ENCODE measurements at regions not wholly inside any gene's neighbourhood (a gene's known extent, or its start where the extent isn't known, plus 50 kb on each side); places are given as distances from the start of the nearest gene placed in this dataset.
"Not testable (repeated sequence)": the region's sequence is repeated elsewhere in the genome, so short reads cannot be mapped to it uniquely, and the experiment has no call there.

DNA sequence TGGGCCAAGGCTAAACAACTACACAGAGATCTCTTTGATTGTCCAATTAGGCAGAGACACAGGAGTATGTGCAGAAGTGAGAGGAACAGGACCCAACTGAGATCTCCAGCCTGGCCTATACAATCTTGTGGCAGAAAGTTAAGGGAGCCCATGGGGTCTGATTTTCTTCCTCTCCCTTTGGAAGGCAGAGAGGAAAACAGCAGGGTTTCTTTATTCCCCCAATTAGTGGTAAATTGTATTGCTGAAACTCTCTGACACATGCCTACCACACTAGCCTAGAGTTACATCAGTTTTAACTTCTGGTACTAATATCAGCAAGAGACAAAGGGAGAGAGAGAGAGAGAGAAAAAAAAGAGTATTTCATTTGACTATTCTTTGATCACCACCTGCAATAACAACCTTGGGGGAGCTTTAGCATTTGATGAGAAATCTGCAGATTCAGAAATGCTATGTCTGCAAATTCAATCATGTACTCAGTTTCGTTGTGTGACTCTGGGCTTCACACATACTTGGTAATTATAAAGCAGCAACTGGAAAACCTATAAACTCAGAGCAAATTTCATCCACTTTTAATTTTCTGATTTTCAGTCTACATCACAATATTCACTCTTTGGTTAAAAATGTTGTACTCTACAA, 260.3 kb upstream of the SPTLC3 start:
- H3K27me3 ChIP-seq (ENCODE audit: control insufficient read depth in 2 of 2, insufficient read depth in 2 of 2, low read length in 2 of 2) = no peaks in the 10 kb centered on the region
- H3K36me3 ChIP-seq (replicated peaks in 1 of 2; ENCODE audit: control insufficient read depth in 1 of 2, insufficient read depth in 2 of 2, low read length in 2 of 2) = no peaks in the 10 kb centered on the region
- no peaks in the 10 kb centered on the region for H3K4me1 ChIP-seq (ENCODE audit: control insufficient read depth in 1 of 2, insufficient read depth in 2 of 2, low read length in 2 of 2)
- no peaks in the 10 kb centered on the region for H3K9me3 ChIP-seq (replicated peaks in 1 of 2; ENCODE audit: control insufficient read depth in 1 of 2, insufficient read depth in 1 of 2, low read length in 2 of 2)
- intact Hi-C loops (cut with micrococcal nuclease) = no loop called here
- no peaks in the 10 kb centered on the region for H3K4me1 Mint-ChIP-seq
- H4K20me1 ChIP-seq (ENCODE audit: insufficient read depth, low read length) = no peaks in the 10 kb centered on the region
- no peak overlapping the region for H3K4me3 ChIP-seq (replicated peaks in 1 of 3; ENCODE audit: low read depth in 2 of 3, low read length in 3 of 3)
- H3K4me3 Mint-ChIP-seq = no peak overlapping the region
- H3K27ac ChIP-seq (ENCODE audit: low read depth in 1 of 2, low read length in 2 of 2) = no peak overlapping the region
- no peaks in the 10 kb centered on the region for H3K79me2 ChIP-seq (ENCODE audit: insufficient read depth, low read length)
- no peak for DNase-seq
- no peak overlapping the region for H2AFZ ChIP-seq (ENCODE audit: insufficient read depth, low read depth, low read length, poor library complexity, severe bottlenecking)
- H3K9me3 Mint-ChIP-seq = peaks cover 0 to 6% (median 4%) of the 10 kb centered on the region in 7 donors
- WGBS (ENCODE audit: insufficient coverage) = no CpG with 5 or more reads among the region's 1 CpG
- no peak overlapping the region for H3K9ac ChIP-seq (ENCODE audit: insufficient read depth, low read length, poor library complexity, severe bottlenecking)
- H3K4me2 ChIP-seq (replicated peaks; ENCODE audit: extremely low read depth, low read length, poor library complexity, severe bottlenecking) = no peak overlapping the region
- no peak overlapping the region for H3K27ac Mint-ChIP-seq
- TF ChIP-seq, protein P1, sequence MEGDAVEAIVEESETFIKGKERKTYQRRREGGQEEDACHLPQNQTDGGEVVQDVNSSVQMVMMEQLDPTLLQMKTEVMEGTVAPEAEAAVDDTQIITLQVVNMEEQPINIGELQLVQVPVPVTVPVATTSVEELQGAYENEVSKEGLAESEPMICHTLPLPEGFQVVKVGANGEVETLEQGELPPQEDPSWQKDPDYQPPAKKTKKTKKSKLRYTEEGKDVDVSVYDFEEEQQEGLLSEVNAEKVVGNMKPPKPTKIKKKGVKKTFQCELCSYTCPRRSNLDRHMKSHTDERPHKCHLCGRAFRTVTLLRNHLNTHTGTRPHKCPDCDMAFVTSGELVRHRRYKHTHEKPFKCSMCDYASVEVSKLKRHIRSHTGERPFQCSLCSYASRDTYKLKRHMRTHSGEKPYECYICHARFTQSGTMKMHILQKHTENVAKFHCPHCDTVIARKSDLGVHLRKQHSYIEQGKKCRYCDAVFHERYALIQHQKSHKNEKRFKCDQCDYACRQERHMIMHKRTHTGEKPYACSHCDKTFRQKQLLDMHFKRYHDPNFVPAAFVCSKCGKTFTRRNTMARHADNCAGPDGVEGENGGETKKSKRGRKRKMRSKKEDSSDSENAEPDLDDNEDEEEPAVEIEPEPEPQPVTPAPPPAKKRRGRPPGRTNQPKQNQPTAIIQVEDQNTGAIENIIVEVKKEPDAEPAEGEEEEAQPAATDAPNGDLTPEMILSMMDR (IDR thresholded peaks at IDR 0.05) = no peak
- peaks cover 1 to 2% (median 2%) of the 10 kb centered on the region in 3 donors for H3K27me3 Mint-ChIP-seq (ENCODE audit: low read depth in 3 of 3)
- no peaks in the 10 kb centered on the region for H3K36me3 Mint-ChIP-seq

DNA sequence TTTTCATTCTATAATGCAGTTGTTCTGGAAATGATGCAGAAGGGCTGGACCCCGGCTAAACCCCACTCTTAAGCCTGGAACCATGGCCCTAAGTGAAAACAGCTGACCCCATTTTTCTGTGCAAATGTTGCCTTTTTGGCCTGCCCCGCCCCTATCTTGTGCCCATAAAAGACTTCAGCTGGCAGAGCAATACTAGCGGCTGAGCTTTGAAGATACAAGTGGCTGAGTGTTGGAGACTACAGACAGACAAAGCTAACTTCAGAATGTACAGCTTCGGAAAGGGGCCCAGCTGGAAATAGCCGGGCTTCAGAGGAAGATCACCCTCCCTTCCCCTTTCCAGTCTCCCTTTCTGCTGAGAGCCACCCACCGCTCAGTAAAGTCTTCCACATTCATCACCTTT, 258.6 kb upstream of the SPTLC3 start:
- Histone ChIP-seq H3K79me2 (ENCODE audit: insufficient read depth, low read length) (no peaks in the 10 kb centered on the region), H2AFZ (ENCODE audit: insufficient read depth, low read depth, low read length, poor library complexity, severe bottlenecking) (no peak overlapping the region), H3K9me3 (replicated peaks in 1 of 2; ENCODE audit: control insufficient read depth in 1 of 2, insufficient read depth in 1 of 2, low read length in 2 of 2) (no peaks in the 10 kb centered on the region), H3K4me1 (ENCODE audit: control insufficient read depth in 1 of 2, insufficient read depth in 2 of 2, low read length in 2 of 2) (no peaks in the 10 kb centered on the region), H3K4me3 (replicated peaks in 1 of 3; ENCODE audit: low read depth in 2 of 3, low read length in 3 of 3) (no peak overlapping the region), H4K20me1 (ENCODE audit: insufficient read depth, low read length) (no peaks in the 10 kb centered on the region), H3K27me3 (ENCODE audit: control insufficient read depth in 2 of 2, insufficient read depth in 2 of 2, low read length in 2 of 2) (no peaks in the 10 kb centered on the region), H3K27ac (ENCODE audit: low read depth in 1 of 2, low read length in 2 of 2) (no peak overlapping the region), H3K4me2 (replicated peaks; ENCODE audit: extremely low read depth, low read length, poor library complexity, severe bottlenecking) (no peak overlapping the region), H3K36me3 (replicated peaks in 1 of 2; ENCODE audit: control insufficient read depth in 1 of 2, insufficient read depth in 2 of 2, low read length in 2 of 2) (no peaks in the 10 kb centered on the region), H3K9ac (ENCODE audit: insufficient read depth, low read length, poor library complexity, severe bottlenecking) (no peak overlapping the region)
- no peak overlapping the region for H3K27ac Mint-ChIP-seq
- 86% methylated on average over 2 of the region's 6 CpGs for WGBS (ENCODE audit: insufficient coverage)
- TF ChIP-seq, protein P1 (IDR thresholded peaks at IDR 0.05) = no peak
- H3K36me3 Mint-ChIP-seq = no peaks in the 10 kb centered on the region
- no peak overlapping the region for H3K4me3 Mint-ChIP-seq
- intact Hi-C loops (cut with micrococcal nuclease) = no loop called here
- H3K4me1 Mint-ChIP-seq = no peaks in the 10 kb centered on the region
- no peak for DNase-seq
- H3K27me3 Mint-ChIP-seq (ENCODE audit: low read depth in 3 of 3) = peaks cover 1 to 2% (median 2%) of the 10 kb centered on the region in 3 donors
- H3K9me3 Mint-ChIP-seq = peaks cover 3 to 13% (median 8%) of the 10 kb centered on the region in 7 donors

DNA sequence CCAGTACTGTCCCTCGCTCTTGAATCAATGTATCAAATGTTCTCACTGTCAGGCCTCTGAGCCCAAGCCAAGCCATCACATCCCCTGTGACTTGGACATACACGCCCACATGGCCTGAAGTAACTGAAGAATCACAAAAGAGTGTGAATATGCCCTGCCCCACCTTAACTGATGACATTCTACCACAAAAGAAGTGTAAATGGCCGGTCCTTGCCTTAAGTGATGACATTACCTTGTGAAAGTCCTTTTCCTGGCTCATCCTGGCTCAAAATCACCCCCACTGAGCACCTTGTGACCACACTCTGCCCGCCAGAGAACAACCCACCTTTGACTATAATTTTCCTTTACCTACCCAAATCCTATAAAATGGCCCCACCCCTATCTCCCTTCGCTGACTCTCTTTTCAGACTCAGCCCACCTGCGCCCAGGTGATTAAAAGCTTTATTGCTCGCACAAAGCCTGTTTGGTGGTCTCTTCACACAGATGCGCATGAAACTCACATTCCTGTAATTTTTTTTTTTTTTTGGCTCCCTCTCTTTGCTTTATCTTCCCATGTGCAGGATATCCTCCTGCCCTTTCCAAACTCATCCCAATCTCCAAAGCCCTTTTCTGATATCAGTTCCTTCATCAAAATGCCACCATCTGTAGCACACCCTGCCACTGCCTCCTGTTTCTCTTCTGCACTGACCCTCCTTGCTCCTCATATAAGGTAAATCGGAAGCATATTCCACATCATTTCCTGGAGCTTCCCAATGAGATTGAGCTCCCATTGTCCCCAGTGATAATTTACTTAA, 255.7 kb upstream of the SPTLC3 start:
- H3K4me1 ChIP-seq (ENCODE audit: control insufficient read depth in 1 of 2, insufficient read depth in 2 of 2, low read length in 2 of 2); intact Hi-C loops (cut with micrococcal nuclease); H3K27ac Mint-ChIP-seq; H3K4me3 ChIP-seq (replicated peaks in 1 of 3; ENCODE audit: low read depth in 2 of 3, low read length in 3 of 3); DNase-seq; H3K4me2 ChIP-seq (replicated peaks; ENCODE audit: extremely low read depth, low read length, poor library complexity, severe bottlenecking); H4K20me1 ChIP-seq (ENCODE audit: insufficient read depth, low read length); H3K9me3 ChIP-seq (replicated peaks in 1 of 2; ENCODE audit: control insufficient read depth in 1 of 2, insufficient read depth in 1 of 2, low read length in 2 of 2); H3K36me3 ChIP-seq (replicated peaks in 1 of 2; ENCODE audit: control insufficient read depth in 1 of 2, insufficient read depth in 2 of 2, low read length in 2 of 2); H3K79me2 ChIP-seq (ENCODE audit: insufficient read depth, low read length); H3K4me3 Mint-ChIP-seq; H3K27me3 Mint-ChIP-seq (ENCODE audit: low read depth in 3 of 3); H2AFZ ChIP-seq (ENCODE audit: insufficient read depth, low read depth, low read length, poor library complexity, severe bottlenecking); H3K27me3 ChIP-seq (ENCODE audit: control insufficient read depth in 2 of 2, insufficient read depth in 2 of 2, low read length in 2 of 2); H3K4me1 Mint-ChIP-seq; H3K9ac ChIP-seq (ENCODE audit: insufficient read depth, low read length, poor library complexity, severe bottlenecking); H3K36me3 Mint-ChIP-seq; H3K27ac ChIP-seq (ENCODE audit: low read depth in 1 of 2, low read length in 2 of 2): not testable (repeated sequence)
- 80% methylated on average over 5 of the region's 9 CpGs for WGBS (ENCODE audit: insufficient coverage)
- H3K9me3 Mint-ChIP-seq = peaks cover 9 to 26% (median 15%) of the 10 kb centered on the region in 7 donors

Measured in CD14-positive monocyte (primary cell).